GM04503 (cell line): ENCODE measurements at regions not wholly inside any gene's neighbourhood (a gene's known extent, or its start where the extent isn't known, plus 50 kb on each side); places are given as distances from the start of the nearest gene placed in this dataset.
"Not testable (repeated sequence)": the region's sequence is repeated elsewhere in the genome, so short reads cannot be mapped to it uniquely, and the experiment has no call there.

ENCODE experiments used
- DNase-seq: peaks from one replicate; pipeline ENCODE4 v3.0.0-alpha.2; 2012; ENCODE audit warnings: low read depth

- no peak for DNase-seq
Observed at GRCh38 chr6:105537981-105538578, 135.2 kb upstream of the PREP start.

GRCh38 chr6:105536961-105537360 lies 134.1 kb upstream of the PREP start:
- no peak for DNase-seq

GRCh38 chr6:105533301-105533700 lies 130.4 kb upstream of the PREP start:
- no peak for DNase-seq

GRCh38 chr6:105526225-105526872 lies 123.5 kb upstream of the PREP start:
- DNase-seq: no peak

GRCh38 chr6:105522626-105523322 lies 119.9 kb upstream of the PREP start:
- DNase-seq: no peak

GRCh38 chr6:105519954-105520353 lies 117.1 kb upstream of the PREP start:
- DNase-seq: no peak

GRCh38 chr6:105518993-105519392 lies 116.1 kb upstream of the PREP start:
- not testable (repeated sequence) for DNase-seq

GRCh38 chr6:105515054-105515453 lies 112.2 kb upstream of the PREP start:
- DNase-seq: no peak

- DNase-seq: no peak
Observed at GRCh38 chr6:105514306-105514705, 111.4 kb upstream of the PREP start.

- no peak for DNase-seq
Observed at GRCh38 chr6:105511639-105512038, 108.8 kb upstream of the PREP start.

- peak; percentile 39 for DNase-seq
Observed at GRCh38 chr6:105510746-105511145, 107.9 kb upstream of the PREP start.

- no peak for DNase-seq
Observed at GRCh38 chr6:105509506-105510331, 106.8 kb upstream of the PREP start.

- DNase-seq: peak; percentile 64
Observed at GRCh38 chr6:105507811-105508210, 104.9 kb upstream of the PREP start.

- DNase-seq: no peak
Observed at GRCh38 chr6:105504706-105505105, 101.8 kb upstream of the PREP start.

GRCh38 chr6:105503641-105504040 lies 100.8 kb upstream of the PREP start:
- DNase-seq: no peak

- no peak for DNase-seq
Observed at GRCh38 chr6:105501826-105502344, 99.0 kb upstream of the PREP start.

- no peak for DNase-seq
Observed at GRCh38 chr6:105501246-105501645, 98.4 kb upstream of the PREP start.

GRCh38 chr6:105500693-105501092 lies 97.8 kb upstream of the PREP start:
- no peak for DNase-seq

GRCh38 chr6:105499931-105500330 lies 97.0 kb upstream of the PREP start:
- DNase-seq: no peak

- DNase-seq: no peak
Observed at GRCh38 chr6:105499136-105499870, 96.4 kb upstream of the PREP start.

- no peak for DNase-seq
Observed at GRCh38 chr6:105497549-105497948, 94.7 kb upstream of the PREP start.

GRCh38 chr6:105495515-105495914 lies 92.6 kb upstream of the PREP start:
- no peak for DNase-seq
